ENCODE measurements at regions not wholly inside any gene's neighbourhood (a gene's known extent, or its start where the extent isn't known, plus 50 kb on each side); places are given as distances from the start of the nearest gene placed in this dataset.

DNA sequence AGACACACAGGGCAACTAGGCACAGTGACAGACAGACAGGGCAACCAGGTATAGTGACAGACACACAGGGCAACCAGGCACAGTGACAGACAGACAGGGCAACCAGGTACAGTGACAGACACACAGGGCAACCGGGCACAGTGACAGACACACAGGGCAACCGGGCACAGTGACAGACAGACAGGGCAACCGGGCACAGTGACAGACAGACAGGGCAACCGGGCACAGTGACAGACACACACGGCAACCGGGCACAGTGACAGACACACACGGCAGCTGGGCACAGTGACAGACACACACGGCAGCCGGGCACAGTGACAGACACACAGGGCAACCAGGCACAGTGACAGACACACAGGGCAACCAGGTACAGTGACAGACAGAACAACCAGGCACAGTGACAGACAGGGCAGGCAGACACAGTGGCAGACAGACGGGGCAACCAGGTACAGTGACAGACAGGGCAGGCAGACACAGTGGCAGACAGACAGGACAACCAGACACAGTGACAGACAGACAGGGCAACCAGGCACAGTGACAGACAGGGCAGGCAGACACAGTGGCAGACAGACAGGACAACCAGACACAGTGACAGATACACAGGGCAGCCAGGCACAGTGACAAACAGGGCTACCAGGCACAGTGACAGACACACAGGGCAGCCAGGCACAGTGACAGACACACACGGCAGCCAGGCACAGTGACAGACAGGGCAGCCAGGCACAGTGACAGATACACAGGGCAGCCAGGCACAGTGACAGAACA, 64.7 kb upstream of the RAB6C start:
- ATAC-seq (no peak), FAIRE-seq (no peak), DNase-seq (peak in 3 of 6 donors; percentile 36 to 53 (median 44))
- no peaks in the 10 kb centered on the region for H3K27me3 ChIP-seq
- 26 to 33% methylated on average over 11 of the region's 11 CpGs for WGBS, 2 donors
- no peak overlapping the region for H3K27ac ChIP-seq
- TF ChIP-seq, protein P1, sequence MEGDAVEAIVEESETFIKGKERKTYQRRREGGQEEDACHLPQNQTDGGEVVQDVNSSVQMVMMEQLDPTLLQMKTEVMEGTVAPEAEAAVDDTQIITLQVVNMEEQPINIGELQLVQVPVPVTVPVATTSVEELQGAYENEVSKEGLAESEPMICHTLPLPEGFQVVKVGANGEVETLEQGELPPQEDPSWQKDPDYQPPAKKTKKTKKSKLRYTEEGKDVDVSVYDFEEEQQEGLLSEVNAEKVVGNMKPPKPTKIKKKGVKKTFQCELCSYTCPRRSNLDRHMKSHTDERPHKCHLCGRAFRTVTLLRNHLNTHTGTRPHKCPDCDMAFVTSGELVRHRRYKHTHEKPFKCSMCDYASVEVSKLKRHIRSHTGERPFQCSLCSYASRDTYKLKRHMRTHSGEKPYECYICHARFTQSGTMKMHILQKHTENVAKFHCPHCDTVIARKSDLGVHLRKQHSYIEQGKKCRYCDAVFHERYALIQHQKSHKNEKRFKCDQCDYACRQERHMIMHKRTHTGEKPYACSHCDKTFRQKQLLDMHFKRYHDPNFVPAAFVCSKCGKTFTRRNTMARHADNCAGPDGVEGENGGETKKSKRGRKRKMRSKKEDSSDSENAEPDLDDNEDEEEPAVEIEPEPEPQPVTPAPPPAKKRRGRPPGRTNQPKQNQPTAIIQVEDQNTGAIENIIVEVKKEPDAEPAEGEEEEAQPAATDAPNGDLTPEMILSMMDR (IDR thresholded peaks at IDR 0.05): no peak
- no peaks in the 10 kb centered on the region for H3K36me3 ChIP-seq
- intact Hi-C loops (cut with DNase I): no loop called here
- H3K4me3 ChIP-seq: no peak overlapping the region
- no peaks in the 10 kb centered on the region for H3K4me1 ChIP-seq
- H3K9me3 ChIP-seq: no peaks in the 10 kb centered on the region

DNA sequence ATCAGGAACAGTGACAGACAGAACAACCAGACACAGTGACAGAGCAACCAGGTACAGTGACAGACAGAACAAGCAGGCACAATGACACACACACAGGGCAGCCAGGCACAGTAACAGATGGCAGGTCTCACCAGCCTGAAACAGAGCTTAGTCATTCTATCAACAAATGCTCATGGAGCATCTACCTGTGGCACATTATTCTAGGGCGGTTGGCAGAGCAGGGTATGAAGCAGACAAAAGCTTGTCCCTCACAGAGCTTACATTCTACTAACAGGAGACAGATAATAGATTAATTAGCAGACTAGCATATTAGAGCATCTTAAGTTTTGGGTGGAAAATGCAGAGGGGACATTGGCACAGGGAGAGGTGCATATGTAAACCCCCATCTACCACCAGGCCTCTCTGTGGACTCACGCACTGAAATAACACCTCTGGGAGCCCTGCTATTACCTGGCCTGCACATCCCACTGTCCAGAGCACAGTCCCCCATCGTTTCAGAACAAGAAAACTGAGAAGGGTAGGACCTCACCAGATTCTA, 64.1 kb upstream of the RAB6C start:
- ATAC-seq: peak; percentile 55 to 74 (median 68)
- intact Hi-C loops (cut with DNase I): no loop called here
- FAIRE-seq: no peak
- H3K9me3 ChIP-seq: no peaks in the 10 kb centered on the region
- no peak overlapping the region for H3K27ac ChIP-seq
- 87 to 89% methylated on average over 3 of the region's 3 CpGs for WGBS, 2 donors
- TF ChIP-seq, protein P1 (IDR thresholded peaks at IDR 0.05): no peak
- no peak overlapping the region for H3K4me3 ChIP-seq
- no peaks in the 10 kb centered on the region for H3K36me3 ChIP-seq
- H3K27me3 ChIP-seq: no peaks in the 10 kb centered on the region
- no peaks in the 10 kb centered on the region for H3K4me1 ChIP-seq
- DNase-seq: no peak

DNA sequence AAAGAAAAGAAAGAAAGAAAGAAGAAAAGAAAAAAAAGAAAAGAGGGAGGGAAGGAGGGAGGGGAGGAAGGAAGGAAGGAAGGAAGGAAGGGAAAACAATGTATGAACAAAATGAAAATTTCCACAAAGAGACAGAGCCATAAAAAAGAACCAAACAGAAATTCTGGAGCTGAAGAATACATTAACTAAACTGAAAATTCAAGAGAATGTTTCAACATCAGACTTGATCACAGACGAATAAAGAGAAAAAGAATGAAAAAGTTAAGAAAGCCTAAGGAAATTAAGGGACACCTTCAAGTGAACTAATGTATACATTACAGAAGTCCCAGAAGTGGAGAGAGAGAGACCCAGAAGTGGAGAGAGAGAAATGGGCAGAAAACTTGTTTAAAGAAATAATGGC, 60.9 kb upstream of the RAB6C start:
- WGBS, 2 donors: 93% methylated on average over 1 of the region's 1 CpG
- intact Hi-C loops (cut with DNase I): no loop called here
- FAIRE-seq (no peak), ATAC-seq (no peak), DNase-seq (no peak)
- TF ChIP-seq, protein P1 (IDR thresholded peaks at IDR 0.05): no peak
- H3K4me3 ChIP-seq: no peak overlapping the region
- H3K9me3 ChIP-seq: no peaks in the 10 kb centered on the region
- no peaks in the 10 kb centered on the region for H3K27me3 ChIP-seq
- no peak overlapping the region for H3K27ac ChIP-seq
- H3K36me3 ChIP-seq: no peaks in the 10 kb centered on the region
- peaks cover 0 to 9% (median 0%) of the 10 kb centered on the region in 3 donors for H3K4me1 ChIP-seq

DNA sequence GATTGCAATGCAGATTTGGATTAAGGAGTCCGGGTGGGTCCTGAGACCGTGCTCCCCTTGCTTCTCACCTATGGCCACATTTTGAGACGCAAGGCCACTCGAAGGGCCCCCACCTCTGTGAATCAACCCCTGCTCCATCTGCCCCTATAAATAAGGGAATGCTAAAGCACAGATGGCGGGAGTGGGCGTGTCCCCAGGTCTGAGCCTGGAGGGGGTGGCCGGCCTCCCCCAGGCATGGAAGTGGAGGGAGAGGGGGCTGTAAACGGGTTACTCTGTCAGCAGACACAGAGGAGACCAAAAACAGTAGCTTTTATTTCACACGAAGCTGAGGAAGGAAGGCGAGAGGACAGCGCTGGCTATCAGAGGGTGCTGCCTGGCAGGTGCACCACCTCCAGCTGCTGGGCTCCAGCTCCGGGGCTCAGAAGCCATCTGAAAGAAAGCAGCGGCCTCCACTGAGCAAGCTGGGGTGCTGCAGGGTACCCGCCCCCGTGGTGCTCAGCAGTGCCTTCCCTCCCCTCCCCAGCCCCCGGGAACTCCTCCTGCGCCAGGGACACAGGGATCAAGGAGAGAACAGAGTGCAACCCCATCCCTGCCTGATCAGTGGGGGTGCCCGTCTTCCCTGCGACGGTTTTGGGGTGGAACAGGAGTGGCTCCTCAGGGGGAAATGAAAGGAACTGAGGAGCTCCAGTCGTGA, 56.7 kb upstream of the RAB6C start:
- ATAC-seq (peak; percentile 39 to 66 (median 64)), FAIRE-seq (no peak), DNase-seq (peak in 2 of 6 donors; percentile 62 to 64)
- Histone ChIP-seq H3K27ac (no peak overlapping the region), H3K4me3 (peak overlapping the region in 2 of 4 donors; percentile 32 to 45), H3K27me3 (no peaks in the 10 kb centered on the region), H3K9me3 (no peaks in the 10 kb centered on the region), H3K4me1 (peaks cover 0 to 9% (median 0%) of the 10 kb centered on the region in 3 donors), H3K36me3 (no peaks in the 10 kb centered on the region)
- 25 to 27% methylated on average over 21 of the region's 21 CpGs for WGBS, 2 donors
- TF ChIP-seq, protein P1 (IDR thresholded peaks at IDR 0.05): no peak
- intact Hi-C loops (cut with DNase I): no loop called here

All from pancreas (tissue), 10 donors.